Activated CD8-positive, alpha-beta memory T cell treated with anti-CD3 and anti-CD28 coated beads, Interleukin-2, amount 50 U/mL, for 24 hours (primary cell): ENCODE measurements at regions not wholly inside any gene's neighbourhood (a gene's known extent, or its start where the extent isn't known, plus 50 kb on each side); places are given as distances from the start of the nearest gene placed in this dataset.

Source experiments
- DNase-seq: peaks from one replicate; pipeline ENCODE4 v3.0.0-alpha.2; 2020; ENCODE audit errors: extremely low read depth

GRCh38 chr10:8481718-8482504 is 427.4 kb downstream of the GATA3 start:
- DNase-seq: no peak

- DNase-seq: no peak
Measured at GRCh38 chr10:8485032-8485431, 430.5 kb downstream of the GATA3 start.

DNA sequence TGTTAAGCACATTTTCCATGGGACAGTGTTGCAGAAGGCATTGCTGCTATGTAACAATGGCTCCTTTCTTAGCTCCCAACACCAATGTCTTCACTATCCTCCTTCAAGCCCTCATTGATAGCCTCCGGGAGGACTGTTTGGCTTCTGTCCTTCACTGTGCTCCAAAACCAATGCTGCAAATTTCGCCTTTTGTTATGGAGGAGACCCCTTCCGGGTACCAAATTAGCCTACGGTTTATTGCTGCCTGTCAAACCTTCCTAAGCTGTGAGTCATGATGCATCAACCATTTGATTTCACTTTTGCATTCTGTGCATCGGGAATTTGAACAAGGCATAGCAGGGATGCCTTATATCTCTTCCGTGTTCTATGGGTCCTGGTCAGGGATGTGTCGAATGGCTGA is 432.9 kb downstream of the GATA3 start:
- DNase-seq: no peak

GRCh38 chr10:8489232-8489631 is 434.7 kb downstream of the GATA3 start:
- no peak for DNase-seq

- no peak for DNase-seq
Measured at GRCh38 chr10:8489823-8490222, 435.3 kb downstream of the GATA3 start.

DNA sequence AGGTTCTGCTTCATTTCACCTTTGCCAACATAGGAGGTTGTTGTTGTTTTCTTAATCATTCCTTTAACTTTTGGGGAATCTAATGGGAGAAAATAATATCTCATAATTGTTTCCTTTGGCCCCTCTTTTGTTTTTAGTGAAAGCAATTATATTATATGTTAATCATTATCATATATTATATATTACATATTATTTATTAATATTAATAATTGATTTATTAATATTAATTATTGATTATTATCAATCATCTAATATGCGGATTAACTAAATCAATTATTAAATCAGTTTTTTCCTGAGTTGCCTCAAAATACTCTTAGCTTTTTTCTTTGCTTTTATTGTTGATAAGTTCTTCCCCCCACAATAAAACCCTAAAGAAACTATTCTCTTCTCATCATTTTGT is 443.8 kb downstream of the GATA3 start:
- no peak for DNase-seq

DNA sequence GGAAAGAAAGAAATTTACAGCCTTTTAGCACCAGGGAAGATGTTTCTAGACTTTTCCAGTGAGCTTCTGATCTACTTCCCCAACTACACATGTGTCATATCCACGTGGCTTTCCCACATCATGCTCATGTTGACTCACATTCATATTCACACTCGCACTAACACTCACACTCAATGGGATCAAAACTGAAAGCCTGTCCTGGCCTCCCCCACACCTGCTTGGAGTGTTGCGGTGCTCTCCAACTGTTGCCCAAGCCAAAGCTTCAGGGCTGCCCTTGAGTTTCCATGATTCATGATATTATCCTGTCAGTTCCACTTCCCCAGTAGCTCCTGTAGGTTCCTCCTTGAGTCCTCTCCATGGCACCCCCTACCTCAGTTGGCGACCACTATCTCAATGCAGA is 444.4 kb downstream of the GATA3 start:
- DNase-seq: no peak

DNA sequence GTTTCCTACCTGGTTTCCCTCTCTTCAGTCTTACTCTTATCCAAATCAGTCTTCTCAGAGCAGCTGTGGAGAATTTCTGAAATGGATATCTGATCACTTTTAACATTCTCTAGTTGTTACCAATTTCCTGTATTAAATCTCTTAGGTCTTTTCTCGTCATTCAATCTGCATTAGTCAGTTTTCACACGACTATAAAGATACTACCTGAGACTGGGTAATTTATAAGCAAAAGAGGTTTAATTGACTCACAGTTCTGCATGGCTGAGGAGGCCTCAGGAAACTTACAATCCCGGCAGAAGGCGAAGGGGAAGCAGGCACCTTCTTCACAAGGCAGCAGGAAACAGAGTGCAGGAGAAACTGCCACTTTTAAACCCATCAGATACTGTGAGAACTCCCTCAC is 444.8 kb downstream of the GATA3 start:
- no peak for DNase-seq

DNA sequence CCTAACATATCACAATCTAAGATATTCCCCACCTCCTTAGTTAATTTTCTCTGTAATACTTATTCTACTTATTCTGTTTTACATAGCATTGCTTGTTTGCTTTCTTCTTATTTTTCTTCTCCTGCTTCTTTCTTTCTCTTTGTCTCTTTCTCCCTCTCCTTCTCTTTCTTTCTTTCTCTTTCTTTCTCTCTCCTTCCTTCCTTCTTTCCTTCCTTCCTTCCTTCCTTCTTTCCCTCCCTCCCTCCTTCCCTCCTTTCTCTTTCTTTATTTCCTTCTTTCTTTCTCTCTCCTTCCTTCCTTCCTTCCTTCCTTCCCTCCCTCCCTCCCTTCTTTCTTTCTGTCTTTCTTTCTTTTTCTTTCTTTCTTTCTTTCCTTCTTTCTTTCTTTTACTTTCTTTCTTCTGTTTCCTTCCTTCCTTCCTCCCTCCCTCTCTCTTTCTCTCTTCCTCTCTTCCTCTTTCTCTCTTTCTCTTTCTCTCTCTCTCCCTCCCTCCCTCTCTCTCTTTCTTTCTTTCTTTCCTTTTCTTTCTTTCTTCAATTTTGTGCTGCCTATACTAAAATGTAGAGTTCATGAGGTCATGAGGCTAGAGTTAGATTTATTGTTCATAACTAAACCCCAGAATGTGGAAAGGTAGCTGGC is 445.4 kb downstream of the GATA3 start:
- DNase-seq: no peak

DNA sequence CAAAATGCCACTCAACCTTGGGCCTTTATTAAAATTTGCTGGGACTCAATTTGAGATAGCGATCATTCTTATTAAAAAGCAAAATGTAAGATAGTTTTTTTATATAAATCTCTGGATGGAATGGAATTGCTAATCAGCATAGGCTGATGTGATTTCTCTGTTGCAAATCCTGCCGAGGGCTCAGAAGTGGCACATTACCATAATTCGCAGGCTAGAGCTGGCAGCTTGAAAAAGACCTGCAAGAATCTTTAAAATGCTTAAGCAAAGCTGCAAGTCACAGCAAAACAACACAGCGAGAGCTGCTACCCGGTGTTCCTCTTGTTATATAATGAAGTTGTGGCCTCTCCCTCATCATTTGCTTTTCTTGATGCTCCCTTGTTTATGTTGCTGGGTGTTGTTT is 448.1 kb downstream of the GATA3 start:
- no peak for DNase-seq

DNA sequence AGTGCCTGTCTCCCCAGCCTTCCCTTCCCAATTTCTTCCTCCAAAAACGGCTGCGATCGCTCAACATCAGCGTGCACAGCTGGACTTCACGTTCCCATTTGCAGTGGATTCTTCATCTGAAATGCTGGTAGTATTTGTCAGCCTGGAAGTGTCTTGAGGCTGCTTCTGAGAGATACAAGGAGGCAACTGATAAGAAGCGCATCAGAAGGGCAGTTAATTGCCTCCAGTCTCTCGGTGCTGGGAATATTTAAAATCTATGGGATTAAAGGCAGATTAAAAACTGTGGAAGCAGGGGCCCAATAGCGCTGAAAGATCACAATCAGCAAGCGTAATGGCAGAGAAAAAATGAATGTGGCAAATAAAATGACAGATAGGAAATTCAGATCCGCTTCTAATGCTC is 450.0 kb downstream of the GATA3 start:
- DNase-seq: no peak

- DNase-seq: no peak
Measured at GRCh38 chr10:8507156-8507555, 452.7 kb downstream of the GATA3 start.

DNA sequence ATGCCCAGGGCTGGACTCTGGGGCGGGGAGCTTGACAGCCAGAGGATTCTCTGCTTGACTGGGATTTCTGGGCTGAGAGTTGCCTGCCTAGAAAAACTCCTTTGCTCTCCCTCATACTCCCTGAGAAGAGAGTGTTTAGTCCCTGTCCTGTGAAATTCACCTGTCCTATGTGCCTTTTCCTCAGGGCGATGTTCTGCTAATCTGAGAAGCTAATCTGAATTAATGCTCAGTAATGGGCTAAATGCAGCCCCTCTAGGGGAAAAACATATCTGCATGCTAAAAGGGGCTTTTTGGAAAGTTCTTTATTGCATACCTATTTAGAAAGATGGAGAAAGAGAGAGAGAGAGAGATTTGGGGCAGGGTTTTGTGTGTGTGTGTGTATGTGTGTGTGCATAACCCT is 454.4 kb downstream of the GATA3 start:
- no peak for DNase-seq

DNA sequence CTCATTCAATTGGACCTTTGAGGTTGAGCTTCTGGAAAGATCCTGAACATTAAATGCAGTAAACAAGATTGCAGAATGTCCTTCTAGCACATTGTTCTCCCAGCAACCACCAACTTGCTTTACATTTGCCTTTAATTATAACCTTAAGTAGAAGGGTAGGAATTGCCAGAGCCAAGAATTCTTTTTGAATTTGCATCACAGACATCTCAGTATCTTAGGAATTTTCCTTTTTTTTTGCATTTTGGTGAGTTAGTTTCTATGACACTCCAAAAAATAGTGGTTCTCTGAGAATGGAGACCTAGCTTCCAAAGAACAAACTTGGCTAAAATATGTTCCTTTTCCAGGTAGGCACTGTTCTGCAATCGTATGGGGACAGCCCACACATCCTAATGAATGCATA is 456.0 kb downstream of the GATA3 start:
- DNase-seq: no peak

- no peak for DNase-seq
Measured at GRCh38 chr10:8511026-8511425, 456.5 kb downstream of the GATA3 start.

GRCh38 chr10:8513155-8514147 is 459.0 kb downstream of the GATA3 start:
- DNase-seq: no peak

GRCh38 chr10:8520382-8520781 is 465.9 kb downstream of the GATA3 start:
- DNase-seq: no peak

- DNase-seq: no peak
Measured at GRCh38 chr10:8527773-8528172, 473.3 kb downstream of the GATA3 start.

GRCh38 chr10:8531116-8531515 is 476.6 kb downstream of the GATA3 start:
- DNase-seq: no peak

- DNase-seq: no peak
Measured at GRCh38 chr10:8532647-8533046, 478.2 kb downstream of the GATA3 start.

DNA sequence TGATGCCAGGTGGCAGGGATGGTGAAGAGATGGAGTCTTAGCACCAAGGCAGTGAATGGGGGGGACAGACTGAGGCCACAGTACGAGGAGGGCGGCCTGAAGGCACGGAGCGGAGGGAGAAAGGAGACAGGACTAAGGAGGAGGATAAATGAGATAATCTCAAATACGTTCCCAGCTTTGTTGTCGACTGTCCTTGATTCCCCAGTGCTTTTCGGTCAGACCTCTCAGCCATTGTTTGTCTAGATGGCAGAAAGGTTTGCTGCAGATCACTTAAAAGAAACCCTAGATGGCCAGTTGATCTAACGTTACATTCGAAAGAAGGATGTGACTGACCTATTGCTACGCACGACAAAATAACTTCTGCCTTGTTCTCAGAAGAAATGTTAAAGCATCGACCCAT is 479.0 kb downstream of the GATA3 start:
- no peak for DNase-seq

- no peak for DNase-seq
Measured at GRCh38 chr10:8534096-8534495, 479.6 kb downstream of the GATA3 start.
